ENCODE measurements at regions not wholly inside any gene's neighbourhood (a gene's known extent, or its start where the extent isn't known, plus 50 kb on each side); places are given as distances from the start of the nearest gene placed in this dataset.

DNA sequence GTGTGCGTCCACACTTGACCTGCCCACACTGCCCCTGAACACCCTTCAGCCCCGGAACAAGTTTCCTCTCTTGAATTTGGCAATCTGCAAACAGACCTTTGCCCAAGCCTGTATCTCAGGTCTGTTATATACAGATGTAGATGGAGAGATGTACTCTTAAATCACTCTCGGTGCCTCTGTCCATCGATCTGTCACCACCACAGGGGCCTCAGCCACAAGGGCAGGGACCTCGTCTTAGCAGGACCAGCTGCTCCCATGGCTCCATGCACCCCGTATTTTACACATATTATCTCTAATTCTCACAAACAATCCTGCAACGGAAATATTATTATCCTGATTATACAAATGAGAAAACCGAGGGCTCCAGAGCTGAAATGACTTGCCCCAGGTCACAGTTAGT, 313.4 kb downstream of the BCL11B start:
- H4K20me1 ChIP-seq (replicated peaks; ENCODE audit: control insufficient read depth, extremely low read depth, insufficient read depth, low read length) = no peaks in the 10 kb centered on the region
- ChIA-PET POLR2A (no interaction called here), CTCF (no interaction called here)
- no peak for TF ChIP-seq JUN (IDR thresholded peaks at IDR 0.05; ENCODE audit: borderline replicate concordance, insufficient read depth, insufficient read length, low read depth)
- no peak for TF ChIP-seq POLR2A (IDR thresholded peaks at IDR 0.05; ENCODE audit: low read depth, low read length)
- TF ChIP-seq GATA2 (IDR thresholded peaks at IDR 0.05; ENCODE audit: insufficient read depth, insufficient read length, low read depth, low read length) = no peak
- TF ChIP-seq FOS (IDR thresholded peaks at IDR 0.05; ENCODE audit: borderline replicate concordance, insufficient read depth, low read length) = no peak
- no peak for TF ChIP-seq EZH2 (IDR thresholded peaks at IDR 0.05; ENCODE audit: borderline replicate concordance, low read depth, low read length, severe bottlenecking)
- TF ChIP-seq, protein P1, sequence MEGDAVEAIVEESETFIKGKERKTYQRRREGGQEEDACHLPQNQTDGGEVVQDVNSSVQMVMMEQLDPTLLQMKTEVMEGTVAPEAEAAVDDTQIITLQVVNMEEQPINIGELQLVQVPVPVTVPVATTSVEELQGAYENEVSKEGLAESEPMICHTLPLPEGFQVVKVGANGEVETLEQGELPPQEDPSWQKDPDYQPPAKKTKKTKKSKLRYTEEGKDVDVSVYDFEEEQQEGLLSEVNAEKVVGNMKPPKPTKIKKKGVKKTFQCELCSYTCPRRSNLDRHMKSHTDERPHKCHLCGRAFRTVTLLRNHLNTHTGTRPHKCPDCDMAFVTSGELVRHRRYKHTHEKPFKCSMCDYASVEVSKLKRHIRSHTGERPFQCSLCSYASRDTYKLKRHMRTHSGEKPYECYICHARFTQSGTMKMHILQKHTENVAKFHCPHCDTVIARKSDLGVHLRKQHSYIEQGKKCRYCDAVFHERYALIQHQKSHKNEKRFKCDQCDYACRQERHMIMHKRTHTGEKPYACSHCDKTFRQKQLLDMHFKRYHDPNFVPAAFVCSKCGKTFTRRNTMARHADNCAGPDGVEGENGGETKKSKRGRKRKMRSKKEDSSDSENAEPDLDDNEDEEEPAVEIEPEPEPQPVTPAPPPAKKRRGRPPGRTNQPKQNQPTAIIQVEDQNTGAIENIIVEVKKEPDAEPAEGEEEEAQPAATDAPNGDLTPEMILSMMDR (IDR thresholded peaks at IDR 0.05; ENCODE audit: extremely low read depth in 1 of 2, insufficient read depth in 1 of 2, low read depth in 1 of 2, low read length in 2 of 2) = no peak
- TF ChIP-seq POLR2AphosphoS5 (IDR thresholded peaks at IDR 0.05; ENCODE audit: insufficient read depth, low read depth, low read length) = no peak
- TF ChIP-seq MYC (IDR thresholded peaks at IDR 0.05; ENCODE audit: low read depth, low read length) = no peak
- TF ChIP-seq, protein P2, sequence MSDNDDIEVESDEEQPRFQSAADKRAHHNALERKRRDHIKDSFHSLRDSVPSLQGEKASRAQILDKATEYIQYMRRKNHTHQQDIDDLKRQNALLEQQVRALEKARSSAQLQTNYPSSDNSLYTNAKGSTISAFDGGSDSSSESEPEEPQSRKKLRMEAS (IDR thresholded peaks at IDR 0.05; ENCODE audit: insufficient read depth, insufficient read length) = no peak
- no peaks in the 10 kb centered on the region for H3K4me1 ChIP-seq (ENCODE audit: control insufficient read depth, extremely low read depth, insufficient read depth, low read length)
- FAIRE-seq = no peak
- H3K9ac ChIP-seq (replicated peaks; ENCODE audit: extremely low read depth, insufficient read depth, low read length) = no peak overlapping the region
- dilution Hi-C loops (cut with MboI; ENCODE audit: extremely low pct_ligation_motif_present, low sequenced_read_pairs) (no loop called here), intact Hi-C loops (cut with micrococcal nuclease) (no loop called here)
- H2AFZ ChIP-seq (ENCODE audit: low read depth, low read length) = no peak overlapping the region
- H3K27me3 ChIP-seq (ENCODE audit: control insufficient read depth in 2 of 2, insufficient read depth in 2 of 2, low read length in 2 of 2) = no peaks in the 10 kb centered on the region
- H3K79me2 ChIP-seq (ENCODE audit: control insufficient read depth, insufficient read depth, low read length) = no peaks in the 10 kb centered on the region
- no peaks in the 10 kb centered on the region for H3K9me3 ChIP-seq (replicated peaks; ENCODE audit: control insufficient read depth, insufficient read depth, low read length)
- no peaks in the 10 kb centered on the region for H3K9me1 ChIP-seq (replicated peaks; ENCODE audit: control insufficient read depth, extremely low read depth, insufficient read depth, low read length)
- H3K27ac ChIP-seq (ENCODE audit: insufficient read depth, low read depth, low read length) = no peak overlapping the region
- DNase-seq (ENCODE audit: low read depth, low spot score) = no peak
- no TSS peak for BruUV-seq (replicated peaks)
- H3K4me2 ChIP-seq (ENCODE audit: insufficient read depth, low read length) = no peak overlapping the region
- H3K4me3 ChIP-seq (replicated peaks in 1 of 3; ENCODE audit: insufficient read depth in 1 of 3, low read depth in 1 of 3, low read length in 3 of 3) = no peak overlapping the region
- no peaks in the 10 kb centered on the region for H3K36me3 ChIP-seq (ENCODE audit: control insufficient read depth in 2 of 2, extremely low read depth in 1 of 2, insufficient read depth in 2 of 2, low read length in 2 of 2)
